ENCODE measurements at regions not wholly inside any gene's neighbourhood (a gene's known extent, or its start where the extent isn't known, plus 50 kb on each side); places are given as distances from the start of the nearest gene placed in this dataset.

DNA sequence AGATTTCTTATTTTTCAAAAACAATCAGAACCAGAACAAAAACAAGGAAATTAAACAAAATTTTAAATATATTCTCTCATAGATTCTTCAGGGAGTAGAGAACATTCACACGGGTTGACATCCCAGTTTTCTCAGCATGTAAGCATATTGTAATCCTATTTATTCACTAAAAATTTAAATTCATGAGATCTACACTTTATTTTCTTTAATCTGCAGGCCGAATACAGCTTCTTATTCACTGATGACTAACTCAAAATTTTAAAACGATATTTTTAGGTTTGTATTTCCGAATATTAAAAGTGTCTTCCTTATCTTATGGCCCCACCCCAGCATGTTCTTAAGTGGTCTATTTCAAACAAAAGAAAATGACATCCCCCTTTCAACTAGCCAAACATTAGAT lies 262.4 kb downstream of the MEIS1 start:
- H3K4me3 Mint-ChIP-seq (ENCODE audit: unreplicated experiment) = no peak overlapping the region
- H3K9me3 Mint-ChIP-seq (ENCODE audit: unreplicated experiment) = no peaks in the 10 kb centered on the region
- no peak overlapping the region for H3K27ac Mint-ChIP-seq (ENCODE audit: unreplicated experiment)
- H3K4me1 Mint-ChIP-seq (ENCODE audit: unreplicated experiment) = no peaks in the 10 kb centered on the region
- TF ChIP-seq, protein P1, sequence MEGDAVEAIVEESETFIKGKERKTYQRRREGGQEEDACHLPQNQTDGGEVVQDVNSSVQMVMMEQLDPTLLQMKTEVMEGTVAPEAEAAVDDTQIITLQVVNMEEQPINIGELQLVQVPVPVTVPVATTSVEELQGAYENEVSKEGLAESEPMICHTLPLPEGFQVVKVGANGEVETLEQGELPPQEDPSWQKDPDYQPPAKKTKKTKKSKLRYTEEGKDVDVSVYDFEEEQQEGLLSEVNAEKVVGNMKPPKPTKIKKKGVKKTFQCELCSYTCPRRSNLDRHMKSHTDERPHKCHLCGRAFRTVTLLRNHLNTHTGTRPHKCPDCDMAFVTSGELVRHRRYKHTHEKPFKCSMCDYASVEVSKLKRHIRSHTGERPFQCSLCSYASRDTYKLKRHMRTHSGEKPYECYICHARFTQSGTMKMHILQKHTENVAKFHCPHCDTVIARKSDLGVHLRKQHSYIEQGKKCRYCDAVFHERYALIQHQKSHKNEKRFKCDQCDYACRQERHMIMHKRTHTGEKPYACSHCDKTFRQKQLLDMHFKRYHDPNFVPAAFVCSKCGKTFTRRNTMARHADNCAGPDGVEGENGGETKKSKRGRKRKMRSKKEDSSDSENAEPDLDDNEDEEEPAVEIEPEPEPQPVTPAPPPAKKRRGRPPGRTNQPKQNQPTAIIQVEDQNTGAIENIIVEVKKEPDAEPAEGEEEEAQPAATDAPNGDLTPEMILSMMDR (IDR thresholded peaks at IDR 0.05) = no peak
- H3K27me3 Mint-ChIP-seq (ENCODE audit: unreplicated experiment) = peaks cover 56% of the 10 kb centered on the region
- no peak for DNase-seq (ENCODE audit: extremely low spot score, unreplicated experiment)
- no peaks in the 10 kb centered on the region for H3K36me3 Mint-ChIP-seq (ENCODE audit: unreplicated experiment)

DNA sequence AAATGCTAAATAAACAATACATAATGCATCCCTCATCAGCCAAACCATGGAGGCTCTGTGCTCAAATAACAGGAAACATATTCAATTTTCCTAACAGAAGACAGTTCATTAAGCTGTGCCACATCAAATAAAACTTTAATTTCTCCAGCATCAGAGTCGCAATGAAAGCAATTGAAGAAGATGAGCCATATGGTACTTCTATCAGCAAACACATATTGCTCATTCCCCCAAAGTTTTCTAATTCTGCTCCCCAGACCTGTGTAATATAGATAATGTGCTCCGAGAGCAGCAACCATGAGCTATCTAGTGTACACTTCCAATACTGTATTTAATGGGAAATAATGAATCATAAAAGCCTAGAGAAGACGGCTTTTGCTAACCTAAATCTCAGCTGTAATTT lies 263.2 kb downstream of the MEIS1 start:
- no peaks in the 10 kb centered on the region for H3K36me3 Mint-ChIP-seq (ENCODE audit: unreplicated experiment)
- H3K27ac Mint-ChIP-seq (ENCODE audit: unreplicated experiment) = no peak overlapping the region
- H3K4me1 Mint-ChIP-seq (ENCODE audit: unreplicated experiment) = no peaks in the 10 kb centered on the region

GRCh38 chr2:66698576-66699239 lies 263.8 kb downstream of the MEIS1 start:
- Mint-ChIP-seq H3K27ac (ENCODE audit: unreplicated experiment) (no peak overlapping the region), H3K27me3 (ENCODE audit: unreplicated experiment) (peaks cover 49% of the 10 kb centered on the region), H3K4me3 (ENCODE audit: unreplicated experiment) (no peak overlapping the region), H3K9me3 (ENCODE audit: unreplicated experiment) (no peaks in the 10 kb centered on the region), H3K36me3 (ENCODE audit: unreplicated experiment) (no peaks in the 10 kb centered on the region), H3K4me1 (ENCODE audit: unreplicated experiment) (no peaks in the 10 kb centered on the region)
- TF ChIP-seq, protein P1 (IDR thresholded peaks at IDR 0.05) = no peak
- no peak for DNase-seq (ENCODE audit: extremely low spot score, unreplicated experiment)

More for the DNA sequence above, 263.2 kb downstream of the MEIS1 start:
- H3K27me3 Mint-ChIP-seq (ENCODE audit: unreplicated experiment) = peaks cover 51% of the 10 kb centered on the region
- H3K9me3 Mint-ChIP-seq (ENCODE audit: unreplicated experiment) = no peaks in the 10 kb centered on the region
- no peak overlapping the region for H3K4me3 Mint-ChIP-seq (ENCODE audit: unreplicated experiment)
- no peak for DNase-seq (ENCODE audit: extremely low spot score, unreplicated experiment)
- TF ChIP-seq, protein P1 (IDR thresholded peaks at IDR 0.05) = no peak

DNA sequence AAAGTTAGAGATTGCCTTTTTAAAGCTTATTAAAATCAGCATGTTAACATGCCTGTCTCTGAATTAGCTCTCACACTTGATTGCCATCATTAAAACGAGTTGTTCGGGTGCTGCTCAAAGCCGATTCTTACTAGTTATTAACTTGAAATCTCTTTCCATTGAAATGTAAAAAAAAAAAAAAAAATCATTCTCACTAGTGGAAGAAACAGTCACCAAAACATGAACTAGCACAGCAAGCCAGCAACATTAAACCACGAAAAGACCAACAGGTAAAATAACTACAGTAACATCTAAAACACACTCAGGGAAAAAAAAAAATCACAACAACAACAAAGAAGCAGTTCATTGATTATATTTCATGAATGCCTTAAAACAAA lies 264.5 kb downstream of the MEIS1 start:
- Mint-ChIP-seq H3K27ac (ENCODE audit: unreplicated experiment) (no peak overlapping the region), H3K4me1 (ENCODE audit: unreplicated experiment) (no peaks in the 10 kb centered on the region), H3K4me3 (ENCODE audit: unreplicated experiment) (no peak overlapping the region), H3K9me3 (ENCODE audit: unreplicated experiment) (no peaks in the 10 kb centered on the region), H3K27me3 (ENCODE audit: unreplicated experiment) (peaks cover 45% of the 10 kb centered on the region), H3K36me3 (ENCODE audit: unreplicated experiment) (no peaks in the 10 kb centered on the region)
- TF ChIP-seq, protein P1 (IDR thresholded peaks at IDR 0.05) = no peak
- no peak for DNase-seq (ENCODE audit: extremely low spot score, unreplicated experiment)

DNA sequence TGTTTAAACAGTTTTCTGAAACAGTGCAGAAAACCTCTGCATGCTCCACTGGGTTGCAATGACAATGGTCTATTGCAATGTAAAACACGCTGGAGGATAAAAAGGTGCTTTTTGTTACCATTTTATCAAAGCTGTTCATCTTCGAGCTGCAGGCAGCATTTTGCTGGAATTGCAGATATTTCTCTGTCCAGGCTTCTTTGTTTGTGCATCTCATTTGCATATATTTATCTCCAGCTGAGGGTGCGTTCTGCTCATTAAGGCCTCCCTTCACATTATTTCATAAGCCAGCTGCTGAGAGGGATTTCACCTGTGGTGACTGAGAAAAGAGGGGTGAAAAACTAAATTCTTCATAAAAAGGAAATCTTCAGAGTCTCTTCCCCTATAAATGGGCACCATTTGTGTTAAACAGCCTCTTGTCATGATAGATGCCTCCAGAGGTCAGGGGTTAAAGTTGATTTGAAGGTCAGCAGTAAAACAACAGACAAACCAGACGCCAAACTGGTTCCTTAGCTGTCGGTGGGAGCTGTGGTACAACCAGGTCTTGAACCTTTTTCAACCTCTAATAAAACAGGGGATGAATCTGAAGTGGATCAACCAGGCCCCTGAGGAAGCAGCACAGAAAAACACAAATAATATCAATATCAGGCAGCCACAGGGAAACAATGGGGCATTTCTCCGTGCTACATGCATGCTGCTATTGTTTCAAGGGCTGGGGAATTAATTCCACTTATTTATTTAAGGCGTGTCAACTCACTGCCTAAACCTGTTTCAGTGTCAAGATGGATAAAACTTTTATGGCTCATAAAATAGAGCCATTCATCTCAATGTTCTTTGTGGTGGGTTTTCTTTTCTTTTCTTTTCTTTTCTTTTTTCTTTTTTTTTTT lies 265.1 kb downstream of the MEIS1 start:
- DNase-seq (ENCODE audit: extremely low spot score, unreplicated experiment) = no peak
- Mint-ChIP-seq H3K9me3 (ENCODE audit: unreplicated experiment) (no peaks in the 10 kb centered on the region), H3K4me1 (ENCODE audit: unreplicated experiment) (no peaks in the 10 kb centered on the region), H3K27me3 (ENCODE audit: unreplicated experiment) (peaks cover 40% of the 10 kb centered on the region), H3K36me3 (ENCODE audit: unreplicated experiment) (no peaks in the 10 kb centered on the region), H3K27ac (ENCODE audit: unreplicated experiment) (no peak overlapping the region), H3K4me3 (ENCODE audit: unreplicated experiment) (no peak overlapping the region)
- TF ChIP-seq, protein P1 (IDR thresholded peaks at IDR 0.05) = no peak
